PC-3 (cell line): ENCODE measurements at regions not wholly inside any gene's neighbourhood (a gene's known extent, or its start where the extent isn't known, plus 50 kb on each side); places are given as distances from the start of the nearest gene placed in this dataset.

Source experiments
- ATAC-seq: fragments of 200-7000 bp; cut with Tn5 transposase; 2 replicates; pipeline ENCODE4 v1.9.1; 2020; ENCODE audit warnings: mild to moderate bottlenecking, moderate library complexity
- BruUV-seq: library from RNA; stranded (reverse); fragments of 400-500 nt; replicated peaks from 2 replicates; lab custom pipeline; 2021; lab: Mats Ljungman, UMichigan
- CTCF ChIA-PET: fragments of 300-600 bp; sonication (Branson Sonifier 250); formaldehyde crosslinking; loops from one replicate; lab custom pipeline; 2022; ENCODE audit warnings: antibody characterized with exemption; lab: Charles Lee
- POLR2A ChIA-PET: fragments of 300-600 bp; sonication (Branson Sonifier 250); formaldehyde crosslinking; loops from one replicate; lab custom pipeline; 2022; ENCODE audit warnings: antibody characterized with exemption; ENCODE audit not compliant: unreplicated experiment; lab: Charles Lee
- DNase-seq: peaks from one replicate; pipeline ENCODE4 v3.0.0-alpha.2; 2015
- H2AFZ ChIP-seq: fragments of 300-600 bp; sonication (generic); 2 replicates; pipeline ENCODE4 v1.6.0; 2016; ENCODE audit warnings: antibody characterized with exemption, low read length
- H3F3A ChIP-seq: fragments of 300-600 bp; sonication (generic); one replicate; pipeline ENCODE4 v1.6.0; 2017; ENCODE audit warnings: antibody characterized with exemption, low read length, control low read depth, mild to moderate bottlenecking; ENCODE audit not compliant: unreplicated experiment
- H3K27ac ChIP-seq: fragments of 300-600 bp; sonication (generic); 2 replicates; pipeline ENCODE4 v1.5.1; 2016; ENCODE audit warnings: mild to moderate bottlenecking, low read length
- H3K27me3 ChIP-seq: fragments of 300-600 bp; sonication (generic); 2 replicates; pipeline ENCODE4 v1.6.1; 2016; ENCODE audit warnings: low read length, mixed read lengths
- H3K36me3 ChIP-seq: fragments of 300-600 bp; sonication (generic); 2 replicates; pipeline ENCODE4 v1.6.1; 2016; ENCODE audit warnings: low read depth, mixed run types, low read length, mixed read lengths
- H3K4me1 ChIP-seq: fragments of 300-600 bp; sonication (generic); 2 replicates; pipeline ENCODE4 v1.5.1; 2016; ENCODE audit warnings: low read length; ENCODE audit not compliant: insufficient read depth
- H3K4me2 ChIP-seq: fragments of 300-600 bp; sonication (generic); 2 replicates; pipeline ENCODE4 v1.6.0; 2016; ENCODE audit warnings: low read length
- H3K4me3 ChIP-seq: fragments of 300-600 bp; sonication (generic); 2 replicates; pipeline ENCODE4 v1.5.1; 2016; ENCODE audit warnings: mild to moderate bottlenecking, low read length, mixed read lengths
- H3K79me2 ChIP-seq: fragments of 300-600 bp; sonication (generic); 2 replicates; pipeline ENCODE4 v1.6.1; 2017; ENCODE audit warnings: low read length, mixed read lengths
- H3K9ac ChIP-seq: fragments of 300-600 bp; sonication (generic); 2 replicates; pipeline ENCODE4 v1.6.0; 2016; ENCODE audit warnings: mild to moderate bottlenecking, low read length
- H3K9me2 ChIP-seq: fragments of 300-600 bp; sonication (generic); replicated peaks from 2 replicates; pipeline ENCODE4 v1.6.1; 2016; ENCODE audit warnings: mixed run types, low read length, mixed read lengths
- H3K9me3 ChIP-seq: fragments of 300-600 bp; sonication (generic); 2 replicates; pipeline ENCODE4 v1.6.1; 2016; ENCODE audit warnings: low read length, mixed read lengths
- H4K20me1 ChIP-seq: fragments of 300-600 bp; sonication (generic); 2 replicates; pipeline ENCODE4 v1.6.1; 2016; ENCODE audit warnings: low read length, mixed read lengths
- CTCF ChIP-seq: fragments of 300-600 bp; sonication (generic); conservative IDR thresholded peaks from 2 replicates; pipeline ENCODE4 v1.5.1; 2017; ENCODE audit warnings: antibody characterized with exemption, low read depth, mild to moderate bottlenecking, low read length
- EZH2 ChIP-seq: fragments of 300-600 bp; sonication (generic); IDR thresholded peaks from one replicate; pipeline ENCODE4 v1.6.1; 2017; ENCODE audit warnings: antibody characterized with exemption, mild to moderate bottlenecking, low read length; ENCODE audit not compliant: unreplicated experiment
- EZH2phosphoT487 ChIP-seq: fragments of 300-600 bp; sonication (generic); IDR thresholded peaks from 2 replicates; pipeline ENCODE4 v1.6.1; 2018; ENCODE audit warnings: mild to moderate bottlenecking, antibody characterized with exemption, low read length, borderline replicate concordance
- intact Hi-C: fragments of 100-400 bp; cut with micrococcal nuclease; formaldehyde crosslinking; loops from 2 replicates; pipeline ENCODE4 v1.9.0; 2023

- no TSS peak for BruUV-seq
- no peak overlapping the region for H3K4me3 ChIP-seq
- no peaks in the 10 kb centered on the region for H3K27me3 ChIP-seq
- DNase-seq: no peak
- 0 out of 2 replicates have a peak, but pooled peaks cover 2% of the 10 kb centered on the region for H3K9me2 ChIP-seq
- intact Hi-C loops: no loop called here
- H3F3A ChIP-seq: no peaks in the 10 kb centered on the region
- no peaks in the 10 kb centered on the region for H3K79me2 ChIP-seq
- ATAC-seq: no peak
- ChIA-PET POLR2A (no interaction called here), CTCF (no interaction called here)
- H3K9me3 ChIP-seq: no peaks in the 10 kb centered on the region
- H3K4me1 ChIP-seq: peaks cover 20% of the 10 kb centered on the region
- H3K9ac ChIP-seq: no peak overlapping the region
- no peaks in the 10 kb centered on the region for H3K36me3 ChIP-seq
- no peak overlapping the region for H3K27ac ChIP-seq
- H3K4me2 ChIP-seq: no peak overlapping the region
- H4K20me1 ChIP-seq: no peaks in the 10 kb centered on the region
- H2AFZ ChIP-seq: no peak overlapping the region
- TF ChIP-seq EZH2phosphoT487: no peak
- TF ChIP-seq EZH2: no peak
- no peak for TF ChIP-seq CTCF
Observed at GRCh38 chr2:12110074-12110473, 363.6 kb downstream of the LPIN1 start.

GRCh38 chr2:12110481-12110880 is 364.0 kb downstream of the LPIN1 start:
- Histone ChIP-seq H3K4me2 (no peak overlapping the region), H3K4me1 (peaks cover 20% of the 10 kb centered on the region), H4K20me1 (no peaks in the 10 kb centered on the region), H3F3A (no peaks in the 10 kb centered on the region), H3K79me2 (no peaks in the 10 kb centered on the region), H3K4me3 (no peak overlapping the region), H3K9ac (no peak overlapping the region), H3K27ac (no peak overlapping the region), H3K9me2 (0 out of 2 replicates have a peak, but pooled peaks cover 2% of the 10 kb centered on the region), H2AFZ (no peak overlapping the region), H3K9me3 (no peaks in the 10 kb centered on the region), H3K27me3 (no peaks in the 10 kb centered on the region), H3K36me3 (no peaks in the 10 kb centered on the region)
- ChIA-PET CTCF (no interaction called here), POLR2A (no interaction called here)
- no TSS peak for BruUV-seq
- intact Hi-C loops: no loop called here
- no peak for DNase-seq
- TF ChIP-seq CTCF (no peak), EZH2phosphoT487 (no peak), EZH2 (no peak)
- no peak for ATAC-seq

- ATAC-seq: no peak
- Histone ChIP-seq H3K4me1 (no peaks in the 10 kb centered on the region), H3K27me3 (no peaks in the 10 kb centered on the region), H3K9me3 (no peaks in the 10 kb centered on the region), H3K79me2 (no peaks in the 10 kb centered on the region), H3K4me2 (no peak overlapping the region), H4K20me1 (no peaks in the 10 kb centered on the region), H3K9ac (no peak overlapping the region), H3K4me3 (no peak overlapping the region), H3K27ac (no peak overlapping the region), H3F3A (no peaks in the 10 kb centered on the region), H3K36me3 (no peaks in the 10 kb centered on the region), H3K9me2 (0 out of 2 replicates have a peak, but pooled peaks cover 2% of the 10 kb centered on the region), H2AFZ (no peak overlapping the region)
- ChIA-PET POLR2A (no interaction called here), CTCF (no interaction called here)
- intact Hi-C loops: no loop called here
- TF ChIP-seq EZH2phosphoT487: no peak
- no peak for TF ChIP-seq EZH2
- TF ChIP-seq CTCF: no peak
- DNase-seq: no peak
- BruUV-seq: no TSS peak
Observed at GRCh38 chr2:12113412-12113811, 367.0 kb downstream of the LPIN1 start.
